ENCODE measurements at regions not wholly inside any gene's neighbourhood (a gene's known extent, or its start where the extent isn't known, plus 50 kb on each side); places are given as distances from the start of the nearest gene placed in this dataset.

- H3K27me3 Mint-ChIP-seq (ENCODE audit: low read depth) = no peaks in the 10 kb centered on the region
- no peaks in the 10 kb centered on the region for H3K4me1 Mint-ChIP-seq (ENCODE audit: low read depth)
- no peaks in the 10 kb centered on the region for H3K9me3 Mint-ChIP-seq
- no peaks in the 10 kb centered on the region for H3K36me3 Mint-ChIP-seq (ENCODE audit: low read depth)
- DNase-seq = no peak
- no peak overlapping the region for H3K27ac Mint-ChIP-seq
- intact Hi-C loops (cut with micrococcal nuclease) = no loop called here
- no peak overlapping the region for H3K4me3 Mint-ChIP-seq
- CTCF ChIA-PET = no interaction called here
Measured at GRCh38 chr3:153666991-153667740, 454.0 kb upstream of the ARHGEF26 start.

- no peaks in the 10 kb centered on the region for H3K9me3 Mint-ChIP-seq
- no peak for DNase-seq
- H3K36me3 Mint-ChIP-seq (ENCODE audit: low read depth) = no peaks in the 10 kb centered on the region
- H3K27me3 Mint-ChIP-seq (ENCODE audit: low read depth) = no peaks in the 10 kb centered on the region
- H3K4me3 Mint-ChIP-seq = no peak overlapping the region
- CTCF ChIA-PET = no interaction called here
- peaks cover 11% of the 10 kb centered on the region for H3K4me1 Mint-ChIP-seq (ENCODE audit: low read depth)
- intact Hi-C loops (cut with micrococcal nuclease) = no loop called here
- no peak overlapping the region for H3K27ac Mint-ChIP-seq
Measured at GRCh38 chr3:153669527-153669926, 451.7 kb upstream of the ARHGEF26 start.

- DNase-seq = no peak
- Mint-ChIP-seq H3K36me3 (ENCODE audit: low read depth) (no peaks in the 10 kb centered on the region), H3K4me1 (ENCODE audit: low read depth) (peaks cover 11% of the 10 kb centered on the region), H3K4me3 (no peak overlapping the region), H3K27me3 (ENCODE audit: low read depth) (no peaks in the 10 kb centered on the region), H3K27ac (no peak overlapping the region), H3K9me3 (no peaks in the 10 kb centered on the region)
- intact Hi-C loops (cut with micrococcal nuclease) = no loop called here
- CTCF ChIA-PET = interaction anchor here (0.6 kb wide), 1 partner anchor 539 kb away, joined by 3 read pairs; no protein-coding TSS in a partner anchor
Measured at GRCh38 chr3:153670577-153670976, 450.6 kb upstream of the ARHGEF26 start.

- peak overlapping the region; percentile 48 for H3K27ac Mint-ChIP-seq
- H3K27me3 Mint-ChIP-seq (ENCODE audit: low read depth) = no peaks in the 10 kb centered on the region
- H3K4me3 Mint-ChIP-seq = no peak overlapping the region
- DNase-seq = no peak
- intact Hi-C loops (cut with micrococcal nuclease) = loop anchor here (1.0 to 2.0 kb wide), 3 partner anchors 31 to 536 kb away; no protein-coding TSS in a partner anchor
- CTCF ChIA-PET = interaction anchor here (0.7 kb wide), 1 partner anchor 60 kb away, joined by 7 read pairs; no protein-coding TSS in a partner anchor
- H3K9me3 Mint-ChIP-seq = no peaks in the 10 kb centered on the region
- H3K4me1 Mint-ChIP-seq (ENCODE audit: low read depth) = peaks cover 11% of the 10 kb centered on the region
- H3K36me3 Mint-ChIP-seq (ENCODE audit: low read depth) = no peaks in the 10 kb centered on the region
Measured at GRCh38 chr3:153673853-153674252, 447.3 kb upstream of the ARHGEF26 start.

GRCh38 chr3:153679714-153680113 lies 441.5 kb upstream of the ARHGEF26 start:
- Mint-ChIP-seq H3K4me3 (no peak overlapping the region), H3K4me1 (ENCODE audit: low read depth) (peaks cover 16% of the 10 kb centered on the region), H3K27me3 (ENCODE audit: low read depth) (no peaks in the 10 kb centered on the region), H3K36me3 (ENCODE audit: low read depth) (peaks cover 1% of the 10 kb centered on the region), H3K27ac (no peak overlapping the region), H3K9me3 (peaks cover 7% of the 10 kb centered on the region)
- CTCF ChIA-PET = interaction anchor here (0.6 to 0.7 kb wide), 2 partner anchors 236 to 348 kb away, joined by 3 to 4 read pairs; no protein-coding TSS in a partner anchor
- DNase-seq = no peak
- intact Hi-C loops (cut with micrococcal nuclease) = no loop called here

GRCh38 chr3:153680526-153680925 lies 440.7 kb upstream of the ARHGEF26 start:
- Mint-ChIP-seq H3K27me3 (ENCODE audit: low read depth) (no peaks in the 10 kb centered on the region), H3K4me3 (no peak overlapping the region), H3K36me3 (ENCODE audit: low read depth) (peaks cover 1% of the 10 kb centered on the region), H3K9me3 (peaks cover 7% of the 10 kb centered on the region), H3K27ac (no peak overlapping the region), H3K4me1 (ENCODE audit: low read depth) (peaks cover 16% of the 10 kb centered on the region)
- intact Hi-C loops (cut with micrococcal nuclease) = no loop called here
- DNase-seq = no peak
- CTCF ChIA-PET = no interaction called here

- intact Hi-C loops (cut with micrococcal nuclease) = no loop called here
- Mint-ChIP-seq H3K4me3 (no peak overlapping the region), H3K36me3 (ENCODE audit: low read depth) (peaks cover 1% of the 10 kb centered on the region), H3K27ac (no peak overlapping the region), H3K4me1 (ENCODE audit: low read depth) (peaks cover 16% of the 10 kb centered on the region), H3K9me3 (peaks cover 7% of the 10 kb centered on the region), H3K27me3 (ENCODE audit: low read depth) (no peaks in the 10 kb centered on the region)
- CTCF ChIA-PET = no interaction called here
- no peak for DNase-seq
Measured at GRCh38 chr3:153681057-153681456, 440.1 kb upstream of the ARHGEF26 start.

GRCh38 chr3:153688301-153689120 lies 432.7 kb upstream of the ARHGEF26 start:
- Mint-ChIP-seq H3K36me3 (ENCODE audit: low read depth) (no peaks in the 10 kb centered on the region), H3K27ac (no peak overlapping the region), H3K4me1 (ENCODE audit: low read depth) (no peaks in the 10 kb centered on the region), H3K9me3 (no peaks in the 10 kb centered on the region), H3K27me3 (ENCODE audit: low read depth) (no peaks in the 10 kb centered on the region), H3K4me3 (no peak overlapping the region)
- no peak for DNase-seq
- intact Hi-C loops (cut with micrococcal nuclease) = no loop called here
- CTCF ChIA-PET = no interaction called here

- Mint-ChIP-seq H3K27me3 (ENCODE audit: low read depth) (no peaks in the 10 kb centered on the region), H3K36me3 (ENCODE audit: low read depth) (no peaks in the 10 kb centered on the region), H3K4me1 (ENCODE audit: low read depth) (no peaks in the 10 kb centered on the region), H3K27ac (no peak overlapping the region), H3K9me3 (no peaks in the 10 kb centered on the region), H3K4me3 (no peak overlapping the region)
- intact Hi-C loops (cut with micrococcal nuclease) = no loop called here
- CTCF ChIA-PET = no interaction called here
- DNase-seq = no peak
Measured at GRCh38 chr3:153693207-153693606, 428.0 kb upstream of the ARHGEF26 start.

- DNase-seq = no peak
- intact Hi-C loops (cut with micrococcal nuclease) = no loop called here
- Mint-ChIP-seq H3K4me3 (no peak overlapping the region), H3K27me3 (ENCODE audit: low read depth) (peaks cover 4% of the 10 kb centered on the region), H3K27ac (no peak overlapping the region), H3K36me3 (ENCODE audit: low read depth) (no peaks in the 10 kb centered on the region), H3K4me1 (ENCODE audit: low read depth) (no peaks in the 10 kb centered on the region), H3K9me3 (no peaks in the 10 kb centered on the region)
- CTCF ChIA-PET = no interaction called here
Measured at GRCh38 chr3:153702106-153702505, 419.1 kb upstream of the ARHGEF26 start.

- H3K4me3 Mint-ChIP-seq = no peak overlapping the region
- H3K36me3 Mint-ChIP-seq (ENCODE audit: low read depth) = no peaks in the 10 kb centered on the region
- no peaks in the 10 kb centered on the region for H3K9me3 Mint-ChIP-seq
- CTCF ChIA-PET = no interaction called here
- no peaks in the 10 kb centered on the region for H3K4me1 Mint-ChIP-seq (ENCODE audit: low read depth)
- no peak overlapping the region for H3K27ac Mint-ChIP-seq
- intact Hi-C loops (cut with micrococcal nuclease) = no loop called here
- DNase-seq = no peak
- peaks cover 4% of the 10 kb centered on the region for H3K27me3 Mint-ChIP-seq (ENCODE audit: low read depth)
Measured at GRCh38 chr3:153704115-153704514, 417.1 kb upstream of the ARHGEF26 start.

GRCh38 chr3:153706706-153707105 lies 414.5 kb upstream of the ARHGEF26 start:
- H3K4me1 Mint-ChIP-seq (ENCODE audit: low read depth) = no peaks in the 10 kb centered on the region
- no peak overlapping the region for H3K27ac Mint-ChIP-seq
- intact Hi-C loops (cut with micrococcal nuclease) = no loop called here
- no peak for DNase-seq
- H3K4me3 Mint-ChIP-seq = no peak overlapping the region
- H3K36me3 Mint-ChIP-seq (ENCODE audit: low read depth) = no peaks in the 10 kb centered on the region
- peaks cover 4% of the 10 kb centered on the region for H3K27me3 Mint-ChIP-seq (ENCODE audit: low read depth)
- CTCF ChIA-PET = no interaction called here
- peaks cover 1% of the 10 kb centered on the region for H3K9me3 Mint-ChIP-seq

GRCh38 chr3:153714016-153714415 lies 407.2 kb upstream of the ARHGEF26 start:
- Mint-ChIP-seq H3K9me3 (peaks cover 3% of the 10 kb centered on the region), H3K4me1 (ENCODE audit: low read depth) (no peaks in the 10 kb centered on the region), H3K27me3 (ENCODE audit: low read depth) (no peaks in the 10 kb centered on the region), H3K36me3 (ENCODE audit: low read depth) (no peaks in the 10 kb centered on the region), H3K4me3 (no peak overlapping the region), H3K27ac (no peak overlapping the region)
- intact Hi-C loops (cut with micrococcal nuclease) = no loop called here
- no peak for DNase-seq
- CTCF ChIA-PET = no interaction called here
